Dendritic cell treated with granulocyte-macrophage colony-stimulating factor and Interleukin-4, amounts not matched to agents 40 ng/mL and 50 ng/mL, for 4 days (primary cell): ENCODE measurements at regions not wholly inside any gene's neighbourhood (a gene's known extent, or its start where the extent isn't known, plus 50 kb on each side); places are given as distances from the start of the nearest gene placed in this dataset.

ENCODE experiments used
- H3K27ac Mint-ChIP-seq: one replicate; pipeline ENCODE4 v1.8.0; 2022; ENCODE audit warnings: mild to moderate bottlenecking, mixed read lengths
- H3K27me3 Mint-ChIP-seq: one replicate; pipeline ENCODE4 v1.8.0; 2022; ENCODE audit warnings: mild to moderate bottlenecking, mixed read lengths
- H3K36me3 Mint-ChIP-seq: one replicate; pipeline ENCODE4 v1.8.0; 2022; ENCODE audit warnings: low read depth, mixed read lengths
- H3K4me1 Mint-ChIP-seq: one replicate; pipeline ENCODE4 v1.8.0; 2022; ENCODE audit warnings: low read depth, mixed read lengths
- H3K4me3 Mint-ChIP-seq: one replicate; pipeline ENCODE4 v1.8.0; 2022; ENCODE audit warnings: mild to moderate bottlenecking, moderate library complexity, mixed read lengths
- H3K9me3 Mint-ChIP-seq: one replicate; pipeline ENCODE4 v1.8.0; 2022; ENCODE audit warnings: mixed read lengths
- intact Hi-C: fragments of 100-400 bp; cut with micrococcal nuclease; formaldehyde crosslinking; loops from one replicate; pipeline ENCODE4 v1.15.0; 2022

GRCh38 chrX:109939498-109939897 lies 63.4 kb upstream of the TMEM164 start:
- intact Hi-C loops = no loop called here
- no peak overlapping the region for H3K27ac Mint-ChIP-seq
- no peaks in the 10 kb centered on the region for H3K27me3 Mint-ChIP-seq
- H3K4me1 Mint-ChIP-seq = no peaks in the 10 kb centered on the region
- H3K4me3 Mint-ChIP-seq = no peak overlapping the region
- no peaks in the 10 kb centered on the region for H3K36me3 Mint-ChIP-seq
- H3K9me3 Mint-ChIP-seq = no peaks in the 10 kb centered on the region

- H3K4me3 Mint-ChIP-seq = no peak overlapping the region
- H3K36me3 Mint-ChIP-seq = no peaks in the 10 kb centered on the region
- H3K9me3 Mint-ChIP-seq = no peaks in the 10 kb centered on the region
- H3K27me3 Mint-ChIP-seq = no peaks in the 10 kb centered on the region
- no peak overlapping the region for H3K27ac Mint-ChIP-seq
- intact Hi-C loops = no loop called here
- H3K4me1 Mint-ChIP-seq = no peaks in the 10 kb centered on the region
Measured at GRCh38 chrX:109940411-109940810, 62.5 kb upstream of the TMEM164 start.

- H3K27ac Mint-ChIP-seq = no peak overlapping the region
- no peaks in the 10 kb centered on the region for H3K27me3 Mint-ChIP-seq
- H3K4me3 Mint-ChIP-seq = no peak overlapping the region
- intact Hi-C loops = no loop called here
- no peaks in the 10 kb centered on the region for H3K4me1 Mint-ChIP-seq
- no peaks in the 10 kb centered on the region for H3K36me3 Mint-ChIP-seq
- H3K9me3 Mint-ChIP-seq = no peaks in the 10 kb centered on the region
Measured at GRCh38 chrX:109943092-109943739, 59.7 kb upstream of the TMEM164 start.

GRCh38 chrX:109943740-109944092 lies 59.2 kb upstream of the TMEM164 start:
- Mint-ChIP-seq H3K27me3 (no peaks in the 10 kb centered on the region), H3K4me3 (no peak overlapping the region), H3K27ac (no peak overlapping the region), H3K4me1 (no peaks in the 10 kb centered on the region), H3K36me3 (no peaks in the 10 kb centered on the region), H3K9me3 (no peaks in the 10 kb centered on the region)
- intact Hi-C loops = no loop called here

GRCh38 chrX:109952050-109952449 lies 50.9 kb upstream of the TMEM164 start:
- Mint-ChIP-seq H3K9me3 (no peaks in the 10 kb centered on the region), H3K4me1 (peaks cover 13% of the 10 kb centered on the region), H3K27ac (no peak overlapping the region), H3K27me3 (no peaks in the 10 kb centered on the region), H3K36me3 (no peaks in the 10 kb centered on the region), H3K4me3 (no peak overlapping the region)
- intact Hi-C loops = no loop called here

GRCh38 chrX:109952985-109953905 lies 49.7 kb upstream of the TMEM164 start:
- intact Hi-C loops = no loop called here
- Mint-ChIP-seq H3K36me3 (no peaks in the 10 kb centered on the region), H3K9me3 (no peaks in the 10 kb centered on the region), H3K4me1 (peaks cover 17% of the 10 kb centered on the region), H3K27me3 (no peaks in the 10 kb centered on the region), H3K4me3 (no peak overlapping the region), H3K27ac (no peak overlapping the region)
